ENCODE measurements at regions not wholly inside any gene's neighbourhood (a gene's known extent, or its start where the extent isn't known, plus 50 kb on each side); places are given as distances from the start of the nearest gene placed in this dataset.

DNA sequence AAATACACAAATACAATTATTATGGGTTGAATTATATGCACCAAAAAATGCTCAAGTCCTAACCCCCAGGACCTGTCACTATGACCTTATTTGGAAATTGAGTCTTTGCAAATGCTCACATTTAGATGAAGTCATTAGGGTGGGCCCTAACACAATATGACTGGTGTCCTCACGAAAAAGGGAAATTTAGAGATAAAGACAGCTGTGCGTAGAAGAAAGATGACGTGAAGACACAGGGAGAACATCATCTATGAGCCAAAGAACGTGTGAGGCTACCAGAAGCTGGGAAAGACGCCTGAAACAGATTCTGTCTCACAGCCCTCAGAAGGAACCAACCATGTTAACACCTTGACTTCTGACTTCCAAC lies 259.2 kb downstream of the EMP1 start:
- H3K27me3 ChIP-seq: no peaks in the 10 kb centered on the region
- no peaks in the 10 kb centered on the region for H3K9me3 ChIP-seq
- ATAC-seq: no peak
- no peaks in the 10 kb centered on the region for H3K4me1 ChIP-seq
- no peak overlapping the region for H3K4me3 ChIP-seq
- 61 to 83% methylated on average over 4 to 5 of the region's 5 CpGs for WGBS, 2 donors (ENCODE audit: low coverage in 1 of 2)
- H3K36me3 ChIP-seq: no peaks in the 10 kb centered on the region
- no peak overlapping the region for H3K27ac ChIP-seq
- TF ChIP-seq, protein P1, sequence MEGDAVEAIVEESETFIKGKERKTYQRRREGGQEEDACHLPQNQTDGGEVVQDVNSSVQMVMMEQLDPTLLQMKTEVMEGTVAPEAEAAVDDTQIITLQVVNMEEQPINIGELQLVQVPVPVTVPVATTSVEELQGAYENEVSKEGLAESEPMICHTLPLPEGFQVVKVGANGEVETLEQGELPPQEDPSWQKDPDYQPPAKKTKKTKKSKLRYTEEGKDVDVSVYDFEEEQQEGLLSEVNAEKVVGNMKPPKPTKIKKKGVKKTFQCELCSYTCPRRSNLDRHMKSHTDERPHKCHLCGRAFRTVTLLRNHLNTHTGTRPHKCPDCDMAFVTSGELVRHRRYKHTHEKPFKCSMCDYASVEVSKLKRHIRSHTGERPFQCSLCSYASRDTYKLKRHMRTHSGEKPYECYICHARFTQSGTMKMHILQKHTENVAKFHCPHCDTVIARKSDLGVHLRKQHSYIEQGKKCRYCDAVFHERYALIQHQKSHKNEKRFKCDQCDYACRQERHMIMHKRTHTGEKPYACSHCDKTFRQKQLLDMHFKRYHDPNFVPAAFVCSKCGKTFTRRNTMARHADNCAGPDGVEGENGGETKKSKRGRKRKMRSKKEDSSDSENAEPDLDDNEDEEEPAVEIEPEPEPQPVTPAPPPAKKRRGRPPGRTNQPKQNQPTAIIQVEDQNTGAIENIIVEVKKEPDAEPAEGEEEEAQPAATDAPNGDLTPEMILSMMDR (IDR thresholded peaks at IDR 0.05): no peak
- TF ChIP-seq POLR2A (IDR thresholded peaks at IDR 0.05) (no peak), EP300 (IDR thresholded peaks at IDR 0.05) (no peak), POLR2AphosphoS5 (IDR thresholded peaks at IDR 0.05) (no peak)

DNA sequence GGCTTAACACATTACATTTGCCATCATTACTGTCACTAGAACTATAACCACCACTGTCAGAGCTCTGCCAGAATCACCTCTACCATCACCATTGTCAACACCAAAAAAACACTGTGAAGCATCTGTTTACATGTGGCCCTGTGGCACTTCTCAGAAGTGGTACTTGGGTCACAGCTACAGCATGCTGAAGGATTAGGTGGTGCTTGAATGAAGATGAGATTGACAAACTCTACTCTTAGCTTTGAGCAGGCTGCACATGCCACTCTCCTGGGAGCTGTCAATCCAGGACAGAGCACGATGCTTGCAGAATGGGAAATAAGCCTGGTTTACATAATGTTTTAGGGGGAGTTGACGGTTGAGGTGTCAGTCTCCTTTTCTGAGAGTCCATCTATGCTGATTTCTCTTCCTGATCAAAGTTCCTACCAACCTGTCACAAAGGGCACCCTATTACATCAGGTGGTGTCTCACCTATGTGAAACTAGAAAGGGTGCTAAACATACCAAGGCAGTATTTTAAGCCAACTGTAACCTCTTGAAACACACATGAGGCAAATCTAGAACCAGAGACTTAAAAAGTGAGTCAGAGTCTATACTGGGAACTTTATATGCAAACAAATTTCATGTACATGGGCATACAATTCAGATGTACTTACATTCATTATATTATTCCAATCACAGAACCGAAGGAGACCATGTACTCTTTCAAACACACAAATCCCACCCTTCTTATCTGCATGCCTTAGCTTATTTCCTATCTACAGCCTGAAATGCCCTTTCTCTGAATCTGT lies 258.7 kb downstream of the EMP1 start:
- ATAC-seq: no peak
- H3K4me1 ChIP-seq: no peaks in the 10 kb centered on the region
- H3K27me3 ChIP-seq: no peaks in the 10 kb centered on the region
- H3K9me3 ChIP-seq: no peaks in the 10 kb centered on the region
- TF ChIP-seq POLR2A (IDR thresholded peaks at IDR 0.05) (no peak), EP300 (IDR thresholded peaks at IDR 0.05) (no peak), POLR2AphosphoS5 (IDR thresholded peaks at IDR 0.05) (no peak)
- TF ChIP-seq, protein P1 (IDR thresholded peaks at IDR 0.05): no peak
- 80 to 86% methylated on average over 2 to 3 of the region's 3 CpGs for WGBS, 2 donors (ENCODE audit: low coverage in 1 of 2)
- no peaks in the 10 kb centered on the region for H3K36me3 ChIP-seq
- H3K4me3 ChIP-seq: no peak overlapping the region
- no peak overlapping the region for H3K27ac ChIP-seq

DNA sequence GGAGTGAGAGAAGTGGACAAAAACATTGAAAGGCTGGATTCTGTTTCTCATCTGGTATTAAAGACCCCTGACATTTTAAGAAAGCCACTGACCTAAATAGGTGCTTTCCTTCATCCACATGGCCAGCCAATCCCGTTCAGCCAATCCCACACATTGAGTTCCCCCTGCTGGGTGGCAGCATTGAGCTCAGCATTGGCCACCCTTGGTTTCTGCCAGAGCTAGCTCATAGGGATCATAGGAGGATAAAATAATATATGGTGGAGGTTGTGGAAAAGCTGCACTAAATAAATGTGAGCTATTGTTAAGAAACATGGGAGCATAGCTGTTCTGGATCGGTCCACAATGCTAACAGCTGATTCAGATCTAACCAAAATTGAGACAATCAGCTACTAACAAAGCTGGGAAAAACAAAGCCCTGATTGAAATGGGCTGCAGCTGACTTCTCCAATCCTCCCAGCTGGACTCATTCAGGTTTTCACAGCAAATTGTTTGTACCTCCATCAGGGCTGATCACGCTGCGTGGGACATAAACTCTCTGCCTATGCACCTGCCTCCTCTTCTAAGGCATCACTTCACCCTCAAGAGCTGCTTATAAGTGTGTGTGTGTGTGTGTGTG lies 256.5 kb downstream of the EMP1 start:
- 60 to 76% methylated on average over 1 to 4 of the region's 4 CpGs for WGBS, 2 donors (ENCODE audit: low coverage in 1 of 2)
- TF ChIP-seq, protein P1 (IDR thresholded peaks at IDR 0.05): no peak
- TF ChIP-seq POLR2A (IDR thresholded peaks at IDR 0.05) (no peak), POLR2AphosphoS5 (IDR thresholded peaks at IDR 0.05) (no peak), EP300 (IDR thresholded peaks at IDR 0.05) (no peak)
- no peak overlapping the region for H3K4me3 ChIP-seq
- no peak overlapping the region for H3K27ac ChIP-seq
- no peaks in the 10 kb centered on the region for H3K27me3 ChIP-seq
- no peak for ATAC-seq
- H3K36me3 ChIP-seq: no peaks in the 10 kb centered on the region
- no peaks in the 10 kb centered on the region for H3K9me3 ChIP-seq
- H3K4me1 ChIP-seq: no peaks in the 10 kb centered on the region

DNA sequence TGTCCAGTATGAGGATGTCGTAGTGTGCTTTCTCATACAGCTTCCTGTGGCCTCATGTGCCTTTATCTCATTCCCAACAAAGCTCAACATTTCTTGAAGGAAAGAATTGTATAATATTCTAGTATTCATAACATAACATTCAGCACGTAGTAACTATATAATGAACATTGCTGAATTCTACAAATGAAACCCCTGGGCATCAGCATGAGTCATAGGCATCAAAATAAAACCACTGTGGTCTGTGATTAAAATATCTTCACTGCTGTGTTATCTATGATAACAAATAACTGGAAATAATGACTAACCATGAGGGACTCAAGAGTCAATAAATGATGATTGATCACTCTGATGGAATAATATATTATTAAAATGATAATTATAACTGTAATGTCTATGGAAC lies 255.2 kb downstream of the EMP1 start:
- Histone ChIP-seq H3K36me3 (no peaks in the 10 kb centered on the region), H3K27ac (no peak overlapping the region), H3K4me3 (no peak overlapping the region), H3K9me3 (no peaks in the 10 kb centered on the region), H3K27me3 (no peaks in the 10 kb centered on the region), H3K4me1 (no peaks in the 10 kb centered on the region)
- 67 to 84% methylated on average over 2 of the region's 2 CpGs for WGBS, 2 donors (ENCODE audit: low coverage in 1 of 2)
- ATAC-seq: no peak
- TF ChIP-seq POLR2AphosphoS5 (IDR thresholded peaks at IDR 0.05) (no peak), POLR2A (IDR thresholded peaks at IDR 0.05) (no peak)
- TF ChIP-seq, protein P1 (IDR thresholded peaks at IDR 0.05): no peak
